CD14-positive monocyte (primary cell): ENCODE measurements at regions not wholly inside any gene's neighbourhood (a gene's known extent, or its start where the extent isn't known, plus 50 kb on each side); places are given as distances from the start of the nearest gene placed in this dataset.

ENCODE experiments used
- DNase-seq, 3 donors: peaks; one replicate each; pipeline ENCODE4 v3.0.0-alpha.2; 2011 to 2022
- H2AFZ ChIP-seq: 2 replicates; pipeline ENCODE4 v1.6.0; 2012; ENCODE audit warnings: mild to moderate bottlenecking, low read depth, low read length, inconsistent platforms; ENCODE audit not compliant: insufficient read depth, poor library complexity, severe bottlenecking
- H3K27ac ChIP-seq, 2 donors: 1 replicate in 1 of 2; 2 replicates in 1 of 2; pipeline ENCODE4 v1.5.1; 2012 to 2013; ENCODE audit warnings: low read length in 2 of 2, control low read depth in 1 of 2, inconsistent platforms in 1 of 2, low read depth in 1 of 2, mild to moderate bottlenecking in 1 of 2
- H3K27me3 ChIP-seq, 2 donors: one replicate each; pipeline versions ENCODE4 v1.6.0 to v1.6.1; 2011 to 2013; ENCODE audit warnings: low read length in 2 of 2; ENCODE audit not compliant: control insufficient read depth in 2 of 2, insufficient read depth in 2 of 2
- H3K36me3 ChIP-seq, 2 donors: replicated peaks in 1 of 2; 1 replicate in 1 of 2; 2 replicates in 1 of 2; pipeline versions ENCODE4 v1.5.1 to v1.6.1; 2012 to 2013; ENCODE audit warnings: low read length in 2 of 2, control low read depth in 1 of 2, inconsistent platforms in 1 of 2, mild to moderate bottlenecking in 1 of 2; ENCODE audit not compliant: insufficient read depth in 2 of 2, control insufficient read depth in 1 of 2
- H3K4me1 ChIP-seq, 2 donors: 1 replicate in 1 of 2; 2 replicates in 1 of 2; pipeline versions ENCODE4 v1.5.1 to v1.6.1; 2012 to 2013; ENCODE audit warnings: low read length in 2 of 2, control low read depth in 1 of 2, inconsistent platforms in 1 of 2, mild to moderate bottlenecking in 1 of 2, moderate library complexity in 1 of 2; ENCODE audit not compliant: insufficient read depth in 2 of 2, control insufficient read depth in 1 of 2
- H3K4me2 ChIP-seq: replicated peaks from 2 replicates; pipeline ENCODE3; 2012; ENCODE audit warnings: low read length, moderate library complexity, mild to moderate bottlenecking; ENCODE audit not compliant: poor library complexity, severe bottlenecking; ENCODE audit errors: extremely low read depth
- H3K4me3 ChIP-seq, 3 experiments: fragments of 200-600 bp in 1 of 3; sonication (generic) in 1 of 3; replicated peaks in 1 of 3; 1 replicate in 2 of 3; 2 replicates in 1 of 3; pipeline ENCODE4 v1.5.1; 2011 to 2013; ENCODE audit warnings: low read length in 3 of 3, mild to moderate bottlenecking in 3 of 3, control low read depth in 2 of 3, low read depth in 2 of 3, inconsistent platforms in 1 of 3, moderate library complexity in 1 of 3
- H3K79me2 ChIP-seq: 2 replicates; pipeline ENCODE4 v1.6.0; 2012; ENCODE audit warnings: mild to moderate bottlenecking, control low read depth, inconsistent platforms, low read length, moderate library complexity; ENCODE audit not compliant: insufficient read depth
- H3K9ac ChIP-seq: 2 replicates; pipeline ENCODE4 v1.6.0; 2017; ENCODE audit warnings: low read length, mild to moderate bottlenecking; ENCODE audit not compliant: insufficient read depth, poor library complexity, severe bottlenecking
- H3K9me3 ChIP-seq, 2 donors: replicated peaks in 1 of 2; 1 replicate in 1 of 2; 2 replicates in 1 of 2; pipeline versions ENCODE4 v1.5.1 to v1.6.1; 2012 to 2013; ENCODE audit warnings: low read length in 2 of 2, control low read depth in 1 of 2; ENCODE audit not compliant: control insufficient read depth in 1 of 2, insufficient read depth in 1 of 2
- H4K20me1 ChIP-seq: 2 replicates; pipeline ENCODE4 v1.6.0; 2012; ENCODE audit warnings: mild to moderate bottlenecking, low read length, control low read depth, moderate library complexity; ENCODE audit not compliant: insufficient read depth
- H3K27ac Mint-ChIP-seq, 7 donors: one replicate each; pipeline ENCODE4 v1.8.0; 2020; ENCODE audit warnings: mild to moderate bottlenecking in 7 of 7, mixed read lengths in 7 of 7, moderate library complexity in 6 of 7, inconsistent platforms in 2 of 7
- H3K27me3 Mint-ChIP-seq, 3 donors: one replicate each; pipeline ENCODE4 v1.8.0; 2021 to 2022; ENCODE audit warnings: low read depth in 3 of 3, mild to moderate bottlenecking in 3 of 3, mixed read lengths in 3 of 3, moderate library complexity in 3 of 3, inconsistent platforms in 1 of 3
- H3K36me3 Mint-ChIP-seq, 2 donors: one replicate each; pipeline ENCODE4 v1.8.0; 2020; ENCODE audit warnings: mixed read lengths in 2 of 2, inconsistent platforms in 1 of 2, mild to moderate bottlenecking in 1 of 2
- H3K4me1 Mint-ChIP-seq: one replicate; pipeline ENCODE4 v1.8.0; 2020; ENCODE audit warnings: mild to moderate bottlenecking, mixed read lengths
- H3K4me3 Mint-ChIP-seq, 2 donors: one replicate each; pipeline ENCODE4 v1.8.0; 2020; ENCODE audit warnings: mild to moderate bottlenecking in 2 of 2, mixed read lengths in 2 of 2, moderate library complexity in 1 of 2
- H3K9me3 Mint-ChIP-seq, 7 donors: one replicate each; pipeline ENCODE4 v1.8.0; 2020 to 2022; ENCODE audit warnings: mixed read lengths in 7 of 7, mild to moderate bottlenecking in 6 of 7, moderate library complexity in 6 of 7, inconsistent platforms in 2 of 7
- WGBS: methylation state at CpG from one replicate; pipeline ENCODE4 v1.1.5; 2013; ENCODE audit warnings: missing lambda C conversion rate; ENCODE audit not compliant: insufficient coverage; 5-methylcytosine and 5-hydroxymethylcytosine counted together
- intact Hi-C, 2 donors: fragments of 100-400 bp; cut with micrococcal nuclease; formaldehyde crosslinking; loops; one replicate each; pipeline versions ENCODE4 v1.15.0 to v1.15.1; 2023
- TF ChIP-seq, protein P1 (sequence below): fragments of 200-600 bp; IDR thresholded peaks from one replicate; pipeline ENCODE4 v1.8.0; 2022; ENCODE audit warnings: antibody characterized with exemption, mild to moderate bottlenecking

DNA sequence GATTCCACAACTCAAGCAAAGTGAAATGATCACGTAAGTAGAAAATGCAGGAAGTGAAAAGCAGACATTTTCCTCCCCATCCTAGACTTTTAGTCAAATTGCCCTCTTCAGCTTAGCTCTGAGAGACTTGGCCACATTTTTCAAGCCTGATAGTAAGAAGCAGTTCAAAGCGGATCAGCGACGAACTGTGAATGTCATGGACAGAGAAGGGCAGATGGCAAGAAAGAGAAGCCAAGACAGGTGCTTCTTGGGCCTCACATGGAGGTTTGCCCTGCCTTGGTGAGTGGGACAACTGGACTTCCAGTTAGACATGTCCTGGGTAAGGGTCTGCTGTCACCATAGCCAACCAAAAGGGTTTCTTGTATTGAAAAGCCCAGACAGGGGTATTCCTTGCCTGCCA lies 291.5 kb downstream of the MED10 start:
- no peak overlapping the region for H3K27ac Mint-ChIP-seq
- H3K27me3 ChIP-seq: no peaks in the 10 kb centered on the region
- TF ChIP-seq, protein P1, sequence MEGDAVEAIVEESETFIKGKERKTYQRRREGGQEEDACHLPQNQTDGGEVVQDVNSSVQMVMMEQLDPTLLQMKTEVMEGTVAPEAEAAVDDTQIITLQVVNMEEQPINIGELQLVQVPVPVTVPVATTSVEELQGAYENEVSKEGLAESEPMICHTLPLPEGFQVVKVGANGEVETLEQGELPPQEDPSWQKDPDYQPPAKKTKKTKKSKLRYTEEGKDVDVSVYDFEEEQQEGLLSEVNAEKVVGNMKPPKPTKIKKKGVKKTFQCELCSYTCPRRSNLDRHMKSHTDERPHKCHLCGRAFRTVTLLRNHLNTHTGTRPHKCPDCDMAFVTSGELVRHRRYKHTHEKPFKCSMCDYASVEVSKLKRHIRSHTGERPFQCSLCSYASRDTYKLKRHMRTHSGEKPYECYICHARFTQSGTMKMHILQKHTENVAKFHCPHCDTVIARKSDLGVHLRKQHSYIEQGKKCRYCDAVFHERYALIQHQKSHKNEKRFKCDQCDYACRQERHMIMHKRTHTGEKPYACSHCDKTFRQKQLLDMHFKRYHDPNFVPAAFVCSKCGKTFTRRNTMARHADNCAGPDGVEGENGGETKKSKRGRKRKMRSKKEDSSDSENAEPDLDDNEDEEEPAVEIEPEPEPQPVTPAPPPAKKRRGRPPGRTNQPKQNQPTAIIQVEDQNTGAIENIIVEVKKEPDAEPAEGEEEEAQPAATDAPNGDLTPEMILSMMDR: no peak
- H3K79me2 ChIP-seq: no peaks in the 10 kb centered on the region
- no peaks in the 10 kb centered on the region for H3K4me1 Mint-ChIP-seq
- H3K4me2 ChIP-seq: no peak overlapping the region
- H3K4me3 ChIP-seq: no peak overlapping the region
- DNase-seq: no peak
- intact Hi-C loops: no loop called here
- no peaks in the 10 kb centered on the region for H4K20me1 ChIP-seq
- no peaks in the 10 kb centered on the region for H3K27me3 Mint-ChIP-seq
- no peak overlapping the region for H3K27ac ChIP-seq
- H3K36me3 Mint-ChIP-seq: no peaks in the 10 kb centered on the region
- 100% methylated on average over 4 of the region's 4 CpGs for WGBS
- H3K4me1 ChIP-seq: no peaks in the 10 kb centered on the region
- H3K9ac ChIP-seq: no peak overlapping the region
- H3K4me3 Mint-ChIP-seq: no peak overlapping the region
- H3K9me3 ChIP-seq: peaks cover 7 to 11% of the 10 kb centered on the region in 2 donors
- no peak overlapping the region for H2AFZ ChIP-seq
- peaks cover 2 to 11% (median 3%) of the 10 kb centered on the region in 7 donors for H3K9me3 Mint-ChIP-seq
- no peaks in the 10 kb centered on the region for H3K36me3 ChIP-seq

DNA sequence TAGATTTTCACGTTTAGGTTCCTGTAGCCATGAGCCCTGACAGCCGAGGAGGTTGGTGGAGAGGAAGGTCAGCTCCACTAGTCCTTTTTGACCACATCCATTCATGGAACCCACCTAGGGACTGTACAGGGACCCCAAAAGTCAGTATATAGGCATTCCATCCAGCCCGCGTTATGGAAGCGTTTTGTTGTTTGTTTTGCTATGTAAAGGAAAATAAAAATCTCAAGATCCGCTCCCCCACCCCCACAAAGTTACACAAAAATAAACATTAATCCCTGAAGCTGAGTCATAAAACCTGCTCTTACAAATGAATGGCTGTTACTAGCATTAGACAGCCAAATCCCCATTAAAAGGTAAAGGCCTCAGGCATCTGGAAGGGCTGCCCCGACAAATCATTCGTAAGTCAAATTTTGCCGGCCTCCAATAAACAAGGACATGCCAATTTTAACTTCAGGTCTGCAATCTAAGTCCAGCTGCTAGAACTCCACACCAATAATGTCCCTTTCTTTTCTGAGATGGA lies 292.9 kb downstream of the MED10 start:
- H3K4me3 Mint-ChIP-seq: no peak overlapping the region
- TF ChIP-seq, protein P1: no peak
- WGBS: 98% methylated on average over 4 of the region's 9 CpGs
- no peaks in the 10 kb centered on the region for H4K20me1 ChIP-seq
- H3K4me1 Mint-ChIP-seq: no peaks in the 10 kb centered on the region
- no peak overlapping the region for H3K4me3 ChIP-seq
- H3K27ac Mint-ChIP-seq: no peak overlapping the region
- peaks cover 5 to 17% (median 8%) of the 10 kb centered on the region in 7 donors for H3K9me3 Mint-ChIP-seq
- H3K4me1 ChIP-seq: no peaks in the 10 kb centered on the region
- H3K27me3 ChIP-seq: no peaks in the 10 kb centered on the region
- no peaks in the 10 kb centered on the region for H3K79me2 ChIP-seq
- H3K36me3 Mint-ChIP-seq: no peaks in the 10 kb centered on the region
- no peak overlapping the region for H3K27ac ChIP-seq
- H3K9ac ChIP-seq: no peak overlapping the region
- no peak overlapping the region for H2AFZ ChIP-seq
- H3K36me3 ChIP-seq: no peaks in the 10 kb centered on the region
- no peaks in the 10 kb centered on the region for H3K27me3 Mint-ChIP-seq
- DNase-seq: no peak
- H3K9me3 ChIP-seq: peaks cover 7 to 11% of the 10 kb centered on the region in 2 donors
- no peak overlapping the region for H3K4me2 ChIP-seq
- intact Hi-C loops: no loop called here
